H1 (cell line): ENCODE measurements at regions not wholly inside any gene's neighbourhood (a gene's known extent, or its start where the extent isn't known, plus 50 kb on each side); places are given as distances from the start of the nearest gene placed in this dataset.

Source experiments
- CTCF ChIA-PET: fragments of 300-600 bp; sonication (Branson Sonifier 250); formaldehyde crosslinking; loops from one replicate; lab custom pipeline; 2021; ENCODE audit not compliant: partially characterized antibody; lab: Charles Lee
- POLR2A ChIA-PET: fragments of 300-600 bp; sonication (Branson Sonifier 250); formaldehyde crosslinking; loops from one replicate; lab custom pipeline; 2021; ENCODE audit warnings: inconsistent platforms; ENCODE audit not compliant: partially characterized antibody; lab: Charles Lee
- DNase-seq, 2 experiments: peaks; one replicate each; pipeline versions ENCODE4 v3.0.0 to v3.0.0-alpha.2; 2010 to 2022; ENCODE audit warnings: low spot score in 2 of 2, low read depth in 1 of 2, mixed read lengths in 1 of 2
- FAIRE-seq: peaks from 2 replicates; lab custom pipeline; 2011; peaks lifted over from hg19 to GRCh38; lab: Jason Lieb, UNC
- H2AFZ ChIP-seq: 2 replicates; pipeline ENCODE4 v1.8.1; 2012; ENCODE audit warnings: low read length, inconsistent platforms
- H2AK5ac ChIP-seq: 2 replicates; pipeline ENCODE4 v1.6.1; 2013; ENCODE audit warnings: low read depth, low read length
- H2BK120ac ChIP-seq: replicated peaks from 2 replicates; pipeline ENCODE3; 2013; ENCODE audit warnings: low read depth, low read length, inconsistent platforms
- H2BK12ac ChIP-seq: 2 replicates; pipeline ENCODE4 v1.6.1; 2013; ENCODE audit warnings: low read depth, low read length
- H2BK15ac ChIP-seq: 2 replicates; pipeline ENCODE4 v1.6.1; 2013; ENCODE audit warnings: low read length
- H2BK20ac ChIP-seq: 2 replicates; pipeline ENCODE4 v1.6.1; 2013; ENCODE audit warnings: low read length
- H2BK5ac ChIP-seq: 2 replicates; pipeline ENCODE4 v1.6.1; 2013; ENCODE audit warnings: low read depth, low read length
- H3K14ac ChIP-seq: 2 replicates; pipeline ENCODE4 v1.6.1; 2013; ENCODE audit warnings: inconsistent platforms; ENCODE audit not compliant: insufficient read length
- H3K18ac ChIP-seq: 2 replicates; pipeline ENCODE4 v1.6.1; 2013; ENCODE audit warnings: low read length; ENCODE audit errors: extremely low read depth
- H3K23ac ChIP-seq: 2 replicates; pipeline ENCODE4 v1.6.1; 2013; ENCODE audit warnings: inconsistent platforms; ENCODE audit not compliant: insufficient read length
- H3K23me2 ChIP-seq: 2 replicates; pipeline ENCODE4 v1.6.1; 2013; ENCODE audit warnings: low read depth, low read length
- H3K27ac ChIP-seq: 2 replicates; pipeline ENCODE4 v1.6.1; 2011; ENCODE audit warnings: low read depth, low read length, inconsistent platforms
- H3K27me3 ChIP-seq, 4 experiments: replicated peaks in 1 of 4; 1 replicate in 1 of 4; 2 replicates in 3 of 4; pipeline versions ENCODE4 v1.6.1 to v1.8.1; 2011 to 2013; ENCODE audit warnings: low read length in 3 of 4, mild to moderate bottlenecking in 3 of 4, inconsistent platforms in 2 of 4, mixed read lengths in 2 of 4, moderate library complexity in 1 of 4; ENCODE audit not compliant: control insufficient read depth in 3 of 4, insufficient read depth in 3 of 4; ENCODE audit errors: extremely low read depth in 1 of 4
- H3K36me3 ChIP-seq, 4 experiments: 2 replicates each; pipeline versions ENCODE4 v1.6.1 to v1.8.1; 2011 to 2013; ENCODE audit warnings: mild to moderate bottlenecking in 4 of 4, low read length in 3 of 4, moderate library complexity in 2 of 4, control low read depth in 1 of 4, inconsistent platforms in 1 of 4; ENCODE audit not compliant: insufficient read depth in 4 of 4, control insufficient read depth in 2 of 4
- H3K4ac ChIP-seq: replicated peaks from 2 replicates; pipeline ENCODE3; 2013; ENCODE audit warnings: low read length, low read depth, mixed read lengths, inconsistent platforms; ENCODE audit not compliant: insufficient read length
- H3K4me1 ChIP-seq, 4 experiments: replicated peaks in 1 of 4; 1 replicate in 1 of 4; 2 replicates in 3 of 4; pipeline versions ENCODE4 v1.6.1 to v1.8.1; 2011 to 2013; ENCODE audit warnings: low read length in 3 of 4, inconsistent platforms in 2 of 4, mixed read lengths in 1 of 4; ENCODE audit not compliant: insufficient read depth in 4 of 4, control insufficient read depth in 3 of 4
- H3K4me2 ChIP-seq, 2 experiments: 2 replicates each; pipeline versions ENCODE4 v1.6.1 to v1.8.1; 2011 to 2013; ENCODE audit warnings: low read depth in 2 of 2, low read length in 2 of 2, control low read depth in 1 of 2, inconsistent platforms in 1 of 2, mild to moderate bottlenecking in 1 of 2; ENCODE audit not compliant: insufficient read depth in 1 of 2
- H3K4me3 ChIP-seq, 4 experiments: fragments of 200-600, 300-600 bp in 1 of 4; sonication (generic), shearing (Covaris generic), sonication (Bioruptor Twin) in 1 of 4; 2 replicates each; pipeline versions ENCODE4 v1.5.1 to v1.8.1; 2011 to 2016; ENCODE audit warnings: low read length in 4 of 4, low read depth in 3 of 4, control low read depth in 2 of 4, inconsistent platforms in 2 of 4, mild to moderate bottlenecking in 2 of 4, mixed read lengths in 1 of 4, moderate library complexity in 1 of 4; ENCODE audit not compliant: insufficient read depth in 2 of 4; ENCODE audit errors: extremely low read depth in 1 of 4
- H3K56ac ChIP-seq: replicated peaks from 2 replicates; pipeline ENCODE3; 2013; ENCODE audit warnings: low read depth, mild to moderate bottlenecking, mixed read lengths, low read length, inconsistent platforms; ENCODE audit not compliant: insufficient read length
- H3K79me1 ChIP-seq: 2 replicates; pipeline ENCODE4 v1.6.1; 2013; ENCODE audit warnings: low read depth, low read length, control low read depth
- H3K79me2 ChIP-seq, 2 experiments: 2 replicates each; pipeline versions ENCODE4 v1.6.1 to v1.8.1; 2012 to 2013; ENCODE audit warnings: low read length in 2 of 2, mild to moderate bottlenecking in 2 of 2, inconsistent platforms in 1 of 2; ENCODE audit not compliant: insufficient read depth in 2 of 2, control insufficient read depth in 1 of 2
- H3K9ac ChIP-seq, 4 experiments: replicated peaks in 1 of 4; 1 replicate in 1 of 4; 2 replicates in 3 of 4; pipeline versions ENCODE4 v1.6.1 to v1.8.1; 2011 to 2013; ENCODE audit warnings: low read depth in 3 of 4, low read length in 3 of 4, control low read depth in 2 of 4, mild to moderate bottlenecking in 2 of 4, moderate library complexity in 2 of 4, inconsistent platforms in 1 of 4; ENCODE audit errors: extremely low read depth in 1 of 4
- H3K9me3 ChIP-seq, 2 experiments: 2 replicates each; pipeline versions ENCODE4 v1.6.1 to v1.8.1; 2012 to 2013; ENCODE audit warnings: mild to moderate bottlenecking in 2 of 2, moderate library complexity in 2 of 2, control low read depth in 1 of 2, inconsistent platforms in 1 of 2, low read depth in 1 of 2, low read length in 1 of 2, mixed read lengths in 1 of 2; ENCODE audit not compliant: insufficient read depth in 2 of 2
- H4K20me1 ChIP-seq, 2 experiments: replicated peaks in 1 of 2; 2 replicates each; pipeline versions ENCODE3 to v1.8.1; 2011 to 2013; ENCODE audit warnings: inconsistent platforms in 2 of 2, low read length in 2 of 2, mild to moderate bottlenecking in 1 of 2; ENCODE audit not compliant: insufficient read depth in 2 of 2, control insufficient read depth in 1 of 2
- H4K5ac ChIP-seq: 2 replicates; pipeline ENCODE4 v1.6.1; 2013; ENCODE audit warnings: low read length, low read depth, mixed read lengths, inconsistent platforms; ENCODE audit not compliant: insufficient read length
- H4K8ac ChIP-seq: 2 replicates; pipeline ENCODE4 v1.8.0; 2013; ENCODE audit warnings: mild to moderate bottlenecking, moderate library complexity, low read length, inconsistent platforms; ENCODE audit not compliant: insufficient read depth; ENCODE audit errors: extremely low read depth
- H4K91ac ChIP-seq: replicated peaks from 2 replicates; pipeline ENCODE3; 2013; ENCODE audit warnings: low read length, mixed read lengths, inconsistent platforms; ENCODE audit not compliant: insufficient read length
- SP4 ChIP-seq: IDR thresholded peaks from 2 replicates; pipeline ENCODE4 v1.6.1; 2012; ENCODE audit warnings: low read length, inconsistent platforms
- WGBS, 2 experiments: shearing (Covaris generic) in 1 of 2; methylation state at CpG; one replicate each; pipeline versions ENCODE4 v1.1.6 to v1.1.7; 2013 to 2015; ENCODE audit warnings: low lambda C conversion rate in 2 of 2, mixed read lengths in 2 of 2, inconsistent platforms in 1 of 2, low coverage in 1 of 2, missing lambda C conversion rate in 1 of 2; ENCODE audit not compliant: insufficient replicate concordance in 2 of 2, insufficient coverage in 1 of 2, insufficient read length in 1 of 2; ENCODE audit errors: extremely low coverage in 1 of 2, missing lambda C conversion rate in 1 of 2; 5-methylcytosine and 5-hydroxymethylcytosine counted together

DNA sequence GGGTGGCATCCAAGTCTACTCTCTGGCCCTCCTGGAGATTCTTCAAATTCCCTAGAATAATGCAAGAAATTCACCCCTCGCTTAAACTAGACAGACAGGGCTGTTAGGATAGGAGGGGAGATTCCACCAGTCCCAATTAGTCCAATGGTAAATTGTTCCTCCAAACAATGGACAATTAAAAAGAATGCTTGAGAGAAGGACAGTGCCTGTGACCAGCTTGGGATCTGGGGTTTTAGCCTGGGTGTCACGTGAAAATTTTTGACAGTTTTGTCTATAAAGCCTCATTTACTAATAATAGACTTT, 177.7 kb upstream of the RAB4A start:
- Histone ChIP-seq H2BK15ac (no peak overlapping the region), H3K79me2 (no peaks in the 10 kb centered on the region), H3K79me1 (no peaks in the 10 kb centered on the region), H3K18ac (peak overlapping the region; percentile 49), H3K14ac (no peak overlapping the region), H2AK5ac (peak overlapping the region; percentile 67), H3K4me2 (peak overlapping the region; percentile 53 to 65), H3K4me1 (peaks cover 23 to 42% (median 35%) of the 10 kb centered on the region in 4 experiments), H3K56ac (peak overlapping the region; percentile 63), H2BK12ac (peak overlapping the region; percentile 76), H3K4me3 (peak overlapping the region in 2 of 4 experiments; percentile 0 to 41; a peak in 4 of 8 replicates), H3K9ac (no peak overlapping the region), H3K9me3 (peaks cover 0 to 7% of the 10 kb centered on the region in 2 experiments), H3K27ac (peak overlapping the region; percentile 68), H3K23me2 (peaks cover 3% of the 10 kb centered on the region), H3K36me3 (no peaks in the 10 kb centered on the region), H2BK120ac (peak overlapping the region; percentile 51), H4K8ac (no peak overlapping the region), H3K23ac (no peak overlapping the region), H4K5ac (peak overlapping the region; percentile 55), H3K4ac (peak overlapping the region; percentile 36), H2AFZ (no peak overlapping the region), H4K91ac (peak overlapping the region; percentile 92), H2BK5ac (peak overlapping the region; percentile 94), H4K20me1 (no peaks in the 10 kb centered on the region), H3K27me3 (no peaks in the 10 kb centered on the region), H2BK20ac (peak overlapping the region; percentile 51)
- ChIA-PET CTCF (interaction anchor here (1.5 to 4.2 kb wide), 3 partner anchors 10 to 75 kb away, joined by 5 to 26 read pairs (median 8); no protein-coding TSS in a partner anchor), POLR2A (interaction anchor here (1.1 to 1.8 kb wide), 6 partner anchors 10 to 332 kb away, joined by 3 to 5 read pairs (median 3); no protein-coding TSS in a partner anchor)
- DNase-seq (no peak), FAIRE-seq (no peak)
- TF ChIP-seq SP4, result no peak
- 4% methylated on average over 2 of the region's 2 CpGs; no CpG with 5 or more reads in 1 of the 2 experiments for WGBS, 2 experiments
